B cell (primary cell): ENCODE measurements at regions not wholly inside any gene's neighbourhood (a gene's known extent, or its start where the extent isn't known, plus 50 kb on each side); places are given as distances from the start of the nearest gene placed in this dataset.

Experiments used
- CTCF ChIP-seq: fragments of 200-600 bp; IDR thresholded peaks from one replicate; pipeline ENCODE4 v1.8.0; 2022; ENCODE audit warnings: antibody characterized with exemption, mild to moderate bottlenecking
- EZH2 ChIP-seq: IDR thresholded peaks from 2 replicates; pipeline ENCODE4 v1.6.1; 2012; ENCODE audit warnings: borderline replicate concordance, low read depth, mild to moderate bottlenecking, moderate library complexity, low read length; ENCODE audit not compliant: insufficient read depth, poor library complexity, severe bottlenecking

DNA sequence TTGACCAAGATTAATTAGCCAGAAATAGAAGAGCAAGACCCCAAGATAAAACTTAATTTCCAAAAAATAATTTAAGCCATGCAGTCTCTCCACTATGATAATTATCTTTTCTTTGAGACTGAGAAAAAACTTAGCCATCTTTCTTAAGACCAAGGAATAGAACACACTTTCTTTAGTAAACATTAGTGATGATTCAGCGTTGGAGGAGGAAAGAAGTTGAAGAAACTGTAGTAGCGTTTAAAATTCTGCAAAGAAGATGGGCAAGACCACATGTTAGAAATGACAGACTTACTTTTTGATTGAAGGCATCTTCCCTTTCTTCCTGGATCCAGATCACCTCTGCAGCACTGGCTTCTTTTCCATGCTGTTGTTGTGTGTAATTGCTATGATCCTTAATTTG is 124.8 kb upstream of the RASSF8 start:
- TF ChIP-seq CTCF = no peak
- TF ChIP-seq EZH2 = no peak
